ENCODE measurements at regions not wholly inside any gene's neighbourhood (a gene's known extent, or its start where the extent isn't known, plus 50 kb on each side); places are given as distances from the start of the nearest gene placed in this dataset.

DNA sequence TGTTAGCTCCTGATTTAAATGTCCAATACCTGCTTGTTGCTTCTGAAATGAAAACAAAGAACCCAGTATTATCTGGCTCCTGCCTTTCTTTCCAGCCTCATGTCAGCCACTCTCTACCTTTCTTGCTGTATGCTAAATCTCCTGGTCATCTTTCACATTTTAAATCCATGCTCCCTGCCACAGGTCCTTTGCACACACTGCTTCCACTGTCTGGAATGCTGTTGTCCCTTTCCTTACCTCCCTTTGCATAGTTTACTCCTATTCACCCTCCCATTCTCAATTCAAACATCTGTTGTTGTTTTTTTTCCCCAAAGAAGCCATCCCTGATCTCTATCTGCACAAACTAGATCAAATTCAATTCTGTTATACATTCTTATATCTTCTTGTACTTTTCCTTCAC lies 97.0 kb upstream of the NR4A3 start:
- intact Hi-C loops (cut with DNase I, micrococcal nuclease) = loop anchor here in 1 of 2 experiments (10.0 kb wide), 1 partner anchor 60 kb away; no protein-coding TSS in a partner anchor
- no peaks in the 10 kb centered on the region for H3K36me3 Mint-ChIP-seq (ENCODE audit: low read depth)
- Histone ChIP-seq H3K36me3 (ENCODE audit: insufficient read depth, low read length) (no peaks in the 10 kb centered on the region), H3K9me3 (ENCODE audit: control insufficient read depth in 1 of 2, insufficient read depth in 1 of 2, low read length in 2 of 2) (no peaks in the 10 kb centered on the region), H3K27ac (ENCODE audit: low read depth in 1 of 2, low read length in 2 of 2) (no peak overlapping the region), H3K27me3 (ENCODE audit: control insufficient read depth in 1 of 2, insufficient read depth in 2 of 2, low read length in 2 of 2) (no peaks in the 10 kb centered on the region), H3K4me3 (ENCODE audit: low read length) (no peak overlapping the region), H3K4me1 (ENCODE audit: insufficient read depth, low read length) (peaks cover 3% of the 10 kb centered on the region)
- TF ChIP-seq, protein P1, sequence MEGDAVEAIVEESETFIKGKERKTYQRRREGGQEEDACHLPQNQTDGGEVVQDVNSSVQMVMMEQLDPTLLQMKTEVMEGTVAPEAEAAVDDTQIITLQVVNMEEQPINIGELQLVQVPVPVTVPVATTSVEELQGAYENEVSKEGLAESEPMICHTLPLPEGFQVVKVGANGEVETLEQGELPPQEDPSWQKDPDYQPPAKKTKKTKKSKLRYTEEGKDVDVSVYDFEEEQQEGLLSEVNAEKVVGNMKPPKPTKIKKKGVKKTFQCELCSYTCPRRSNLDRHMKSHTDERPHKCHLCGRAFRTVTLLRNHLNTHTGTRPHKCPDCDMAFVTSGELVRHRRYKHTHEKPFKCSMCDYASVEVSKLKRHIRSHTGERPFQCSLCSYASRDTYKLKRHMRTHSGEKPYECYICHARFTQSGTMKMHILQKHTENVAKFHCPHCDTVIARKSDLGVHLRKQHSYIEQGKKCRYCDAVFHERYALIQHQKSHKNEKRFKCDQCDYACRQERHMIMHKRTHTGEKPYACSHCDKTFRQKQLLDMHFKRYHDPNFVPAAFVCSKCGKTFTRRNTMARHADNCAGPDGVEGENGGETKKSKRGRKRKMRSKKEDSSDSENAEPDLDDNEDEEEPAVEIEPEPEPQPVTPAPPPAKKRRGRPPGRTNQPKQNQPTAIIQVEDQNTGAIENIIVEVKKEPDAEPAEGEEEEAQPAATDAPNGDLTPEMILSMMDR (IDR thresholded peaks at IDR 0.05) = no peak
- ChIA-PET POLR2A (no interaction called here), CTCF (no interaction called here)
- H3K4me1 Mint-ChIP-seq (ENCODE audit: low read depth) = peaks cover 29% of the 10 kb centered on the region
- no peak for ATAC-seq (ENCODE audit: poor library complexity)
- DNase-seq = no peak
- H3K27ac Mint-ChIP-seq = no peak overlapping the region
- no peaks in the 10 kb centered on the region for H3K27me3 Mint-ChIP-seq
- H3K4me3 Mint-ChIP-seq = no peak overlapping the region
- no peaks in the 10 kb centered on the region for H3K9me3 Mint-ChIP-seq

DNA sequence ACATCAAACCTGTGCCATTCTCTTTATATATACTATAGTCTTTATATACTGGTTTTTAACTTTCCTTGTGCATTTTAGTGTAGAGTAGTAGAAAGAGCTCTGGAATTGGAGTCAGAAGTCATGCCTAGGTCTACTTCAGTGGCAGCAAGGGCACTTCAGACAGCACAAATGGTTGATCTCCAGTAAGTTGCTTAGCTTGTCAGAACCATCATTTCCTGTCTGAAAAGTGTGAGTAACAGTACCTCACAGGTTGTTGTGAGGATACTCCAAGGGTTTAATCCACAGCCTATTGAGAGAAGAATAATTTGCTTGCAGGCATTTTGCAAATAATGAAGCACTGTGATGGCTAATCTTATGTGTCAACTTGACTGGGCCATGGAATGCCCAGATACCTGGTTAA lies 95.8 kb upstream of the NR4A3 start:
- Mint-ChIP-seq H3K27me3 (no peaks in the 10 kb centered on the region), H3K4me1 (ENCODE audit: low read depth) (peaks cover 17% of the 10 kb centered on the region), H3K4me3 (no peak overlapping the region), H3K27ac (no peak overlapping the region), H3K9me3 (no peaks in the 10 kb centered on the region), H3K36me3 (ENCODE audit: low read depth) (no peaks in the 10 kb centered on the region)
- no peak overlapping the region for H3K4me3 ChIP-seq (ENCODE audit: low read length)
- H3K36me3 ChIP-seq (ENCODE audit: insufficient read depth, low read length) = no peaks in the 10 kb centered on the region
- ChIA-PET POLR2A (no interaction called here), CTCF (no interaction called here)
- ATAC-seq (ENCODE audit: poor library complexity) (no peak), DNase-seq (peak in 1 of 14 experiments; percentile 21)
- TF ChIP-seq, protein P1 (IDR thresholded peaks at IDR 0.05) = no peak
- H3K4me1 ChIP-seq (ENCODE audit: insufficient read depth, low read length) = peaks cover 3% of the 10 kb centered on the region
- intact Hi-C loops (cut with DNase I, micrococcal nuclease) = loop anchor here in 1 of 2 experiments (10.0 kb wide), 1 partner anchor 59 kb away; no protein-coding TSS in a partner anchor
- H3K9me3 ChIP-seq (ENCODE audit: control insufficient read depth in 1 of 2, insufficient read depth in 1 of 2, low read length in 2 of 2) = no peaks in the 10 kb centered on the region
- H3K27me3 ChIP-seq (ENCODE audit: control insufficient read depth in 1 of 2, insufficient read depth in 2 of 2, low read length in 2 of 2) = no peaks in the 10 kb centered on the region
- H3K27ac ChIP-seq (ENCODE audit: low read depth in 1 of 2, low read length in 2 of 2) = no peak overlapping the region

DNA sequence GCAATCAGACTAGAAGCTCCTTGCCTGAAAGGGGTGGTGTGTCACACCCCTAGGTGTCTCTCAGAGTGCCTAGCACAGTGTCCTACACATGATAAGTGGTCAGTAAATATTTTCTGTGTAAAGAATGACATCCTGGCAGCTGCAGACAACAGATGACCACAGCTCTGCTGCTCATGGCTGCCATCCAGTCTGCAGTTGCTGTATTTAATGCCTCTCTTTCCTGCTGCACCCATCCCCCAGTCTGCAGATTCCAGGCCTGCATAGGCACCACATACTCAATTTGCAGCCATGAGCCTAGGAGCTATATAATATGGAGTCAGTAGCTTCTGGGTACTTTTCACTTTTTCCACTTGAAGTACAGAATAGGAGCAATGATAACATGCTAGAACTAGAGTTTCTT lies 94.9 kb upstream of the NR4A3 start:
- no peaks in the 10 kb centered on the region for H3K27me3 Mint-ChIP-seq
- H3K36me3 Mint-ChIP-seq (ENCODE audit: low read depth) = no peaks in the 10 kb centered on the region
- intact Hi-C loops (cut with DNase I, micrococcal nuclease) = loop anchor here in 1 of 2 experiments (10.0 kb wide), 1 partner anchor 58 kb away; no protein-coding TSS in a partner anchor
- Histone ChIP-seq H3K9me3 (ENCODE audit: control insufficient read depth in 1 of 2, insufficient read depth in 1 of 2, low read length in 2 of 2) (no peaks in the 10 kb centered on the region), H3K4me3 (ENCODE audit: low read length) (no peak overlapping the region), H3K27ac (ENCODE audit: low read depth in 1 of 2, low read length in 2 of 2) (no peak overlapping the region), H3K4me1 (ENCODE audit: insufficient read depth, low read length) (peaks cover 3% of the 10 kb centered on the region), H3K36me3 (ENCODE audit: insufficient read depth, low read length) (no peaks in the 10 kb centered on the region), H3K27me3 (ENCODE audit: control insufficient read depth in 1 of 2, insufficient read depth in 2 of 2, low read length in 2 of 2) (no peaks in the 10 kb centered on the region)
- H3K4me1 Mint-ChIP-seq (ENCODE audit: low read depth) = peaks cover 13% of the 10 kb centered on the region
- H3K4me3 Mint-ChIP-seq = no peak overlapping the region
- ATAC-seq (ENCODE audit: poor library complexity) = no peak
- ChIA-PET POLR2A (no interaction called here), CTCF (interaction anchor here (0.7 kb wide), 1 partner anchor 9 kb away, joined by 3 read pairs; no protein-coding TSS in a partner anchor)
- H3K9me3 Mint-ChIP-seq = no peaks in the 10 kb centered on the region
- no peak for DNase-seq
- H3K27ac Mint-ChIP-seq = no peak overlapping the region
- TF ChIP-seq, protein P1 (IDR thresholded peaks at IDR 0.05) = no peak

Data from CD4-positive, alpha-beta T cell (primary cell).